Adrenal gland (tissue), 5 donors: ENCODE measurements at regions not wholly inside any gene's neighbourhood (a gene's known extent, or its start where the extent isn't known, plus 50 kb on each side); places are given as distances from the start of the nearest gene placed in this dataset.

Experiments
- POLR2A ChIP-seq, 2 donors: fragments of 450-650 bp; IDR thresholded peaks; one replicate each; pipeline ENCODE4 v1.6.1; 2017; ENCODE audit warnings: antibody characterized with exemption in 2 of 2, mild to moderate bottlenecking in 2 of 2, moderate library complexity in 1 of 2
- TF ChIP-seq, protein P1 (sequence below), 6 experiments: fragments of 450-650 bp in 4 of 6; fragments of 200-600 bp in 2 of 6; sonication (generic) in 1 of 6; IDR thresholded peaks; 1 replicate in 5 of 6; 2 replicates in 1 of 6; pipeline versions ENCODE4 v1.5.1 to v1.8.0; 2016 to 2021; ENCODE audit warnings: antibody characterized with exemption in 6 of 6, mild to moderate bottlenecking in 2 of 6, moderate library complexity in 1 of 6
- donor health status: DM: no; HTN: no; CAD: no.

DNA sequence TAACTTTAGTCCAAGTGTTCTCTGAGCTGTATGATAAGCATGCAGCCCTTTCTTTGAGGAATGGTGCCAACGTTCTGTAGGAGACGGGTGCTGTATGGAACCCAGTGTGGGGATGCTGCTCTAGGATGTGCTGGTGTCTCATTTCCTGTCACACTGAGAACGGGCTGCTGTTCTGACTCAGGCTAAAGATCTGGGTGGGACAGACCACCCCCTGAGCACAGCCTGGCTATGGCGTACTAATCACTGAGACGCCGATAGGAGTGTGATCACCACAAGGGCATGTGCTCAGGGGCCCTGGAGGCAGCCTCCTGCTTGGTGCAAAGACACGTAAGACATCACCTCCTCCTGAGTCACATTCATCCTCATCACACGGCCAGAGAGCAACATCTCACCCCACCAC, 240.4 kb downstream of the IRX2 start:
- TF ChIP-seq, protein P1, sequence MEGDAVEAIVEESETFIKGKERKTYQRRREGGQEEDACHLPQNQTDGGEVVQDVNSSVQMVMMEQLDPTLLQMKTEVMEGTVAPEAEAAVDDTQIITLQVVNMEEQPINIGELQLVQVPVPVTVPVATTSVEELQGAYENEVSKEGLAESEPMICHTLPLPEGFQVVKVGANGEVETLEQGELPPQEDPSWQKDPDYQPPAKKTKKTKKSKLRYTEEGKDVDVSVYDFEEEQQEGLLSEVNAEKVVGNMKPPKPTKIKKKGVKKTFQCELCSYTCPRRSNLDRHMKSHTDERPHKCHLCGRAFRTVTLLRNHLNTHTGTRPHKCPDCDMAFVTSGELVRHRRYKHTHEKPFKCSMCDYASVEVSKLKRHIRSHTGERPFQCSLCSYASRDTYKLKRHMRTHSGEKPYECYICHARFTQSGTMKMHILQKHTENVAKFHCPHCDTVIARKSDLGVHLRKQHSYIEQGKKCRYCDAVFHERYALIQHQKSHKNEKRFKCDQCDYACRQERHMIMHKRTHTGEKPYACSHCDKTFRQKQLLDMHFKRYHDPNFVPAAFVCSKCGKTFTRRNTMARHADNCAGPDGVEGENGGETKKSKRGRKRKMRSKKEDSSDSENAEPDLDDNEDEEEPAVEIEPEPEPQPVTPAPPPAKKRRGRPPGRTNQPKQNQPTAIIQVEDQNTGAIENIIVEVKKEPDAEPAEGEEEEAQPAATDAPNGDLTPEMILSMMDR (IDR thresholded peaks at IDR 0.05) = no peak
- TF ChIP-seq POLR2A (IDR thresholded peaks at IDR 0.05) = no peak
